ENCODE measurements at regions not wholly inside any gene's neighbourhood (a gene's known extent, or its start where the extent isn't known, plus 50 kb on each side); places are given as distances from the start of the nearest gene placed in this dataset.

- no peaks in the 10 kb centered on the region for H3K9me3 Mint-ChIP-seq
- no peak for TF ChIP-seq CTCF (conservative IDR thresholded peaks at IDR 0.05)
- H3K9me3 ChIP-seq (ENCODE audit: control insufficient read depth, low read length) = no peaks in the 10 kb centered on the region
- peaks cover 8% of the 10 kb centered on the region for H3K4me1 Mint-ChIP-seq
- peak; percentile 39 for DNase-seq
- no peak overlapping the region for H3K9ac ChIP-seq (ENCODE audit: extremely low read depth, low read length, poor library complexity, severe bottlenecking)
- H3K4me1 ChIP-seq (ENCODE audit: control insufficient read depth, insufficient read depth, low read length) = no peaks in the 10 kb centered on the region
- no peaks in the 10 kb centered on the region for H3K36me3 Mint-ChIP-seq (ENCODE audit: low read depth)
- no peak overlapping the region for H3K4me3 ChIP-seq (ENCODE audit: low read length)
- no peak overlapping the region for H3K27ac Mint-ChIP-seq
- no peak overlapping the region for H3K27ac ChIP-seq (ENCODE audit: low read depth, low read length)
- no peaks in the 10 kb centered on the region for H3K27me3 ChIP-seq (ENCODE audit: control insufficient read depth, insufficient read depth, low read length, poor library complexity, severe bottlenecking)
- no peaks in the 10 kb centered on the region for H3K36me3 ChIP-seq (ENCODE audit: control insufficient read depth, insufficient read depth, low read length)
- peaks cover 20% of the 10 kb centered on the region for H3K27me3 Mint-ChIP-seq (ENCODE audit: insufficient read depth)
- no peak overlapping the region for H3K4me3 Mint-ChIP-seq
- 88 to 89% methylated on average over 13 to 17 of the region's 17 CpGs for WGBS, 2 experiments (ENCODE audit: insufficient coverage in 1 of 2, insufficient read length in 1 of 2)
Measured at GRCh38 chr6:168214586-168215104, 104.9 kb downstream of the DACT2 start.

- H3K27ac ChIP-seq (ENCODE audit: low read depth, low read length) = no peak overlapping the region
- peak; percentile 40 for DNase-seq
- Mint-ChIP-seq H3K9me3 (no peaks in the 10 kb centered on the region), H3K4me3 (no peak overlapping the region), H3K4me1 (peaks cover 16% of the 10 kb centered on the region), H3K27me3 (ENCODE audit: insufficient read depth) (peaks cover 21% of the 10 kb centered on the region), H3K36me3 (ENCODE audit: low read depth) (no peaks in the 10 kb centered on the region), H3K27ac (no peak overlapping the region)
- no peak overlapping the region for H3K4me3 ChIP-seq (ENCODE audit: low read length)
- no peaks in the 10 kb centered on the region for H3K9me3 ChIP-seq (ENCODE audit: control insufficient read depth, low read length)
- TF ChIP-seq CTCF (conservative IDR thresholded peaks at IDR 0.05) = no peak
- H3K4me1 ChIP-seq (ENCODE audit: control insufficient read depth, insufficient read depth, low read length) = no peaks in the 10 kb centered on the region
- H3K9ac ChIP-seq (ENCODE audit: extremely low read depth, low read length, poor library complexity, severe bottlenecking) = no peak overlapping the region
- WGBS, 2 experiments (ENCODE audit: insufficient coverage in 1 of 2, insufficient read length in 1 of 2) = 94% methylated on average over 14 to 16 of the region's 16 CpGs
- no peaks in the 10 kb centered on the region for H3K36me3 ChIP-seq (ENCODE audit: control insufficient read depth, insufficient read depth, low read length)
- no peaks in the 10 kb centered on the region for H3K27me3 ChIP-seq (ENCODE audit: control insufficient read depth, insufficient read depth, low read length, poor library complexity, severe bottlenecking)
Measured at GRCh38 chr6:168213121-168213524, 106.5 kb downstream of the DACT2 start.

- Histone ChIP-seq H3K27me3 (ENCODE audit: control insufficient read depth, insufficient read depth, low read length, poor library complexity, severe bottlenecking) (no peaks in the 10 kb centered on the region), H3K9ac (ENCODE audit: extremely low read depth, low read length, poor library complexity, severe bottlenecking) (no peak overlapping the region), H3K4me3 (ENCODE audit: low read length) (no peak overlapping the region), H3K9me3 (ENCODE audit: control insufficient read depth, low read length) (no peaks in the 10 kb centered on the region), H3K36me3 (ENCODE audit: control insufficient read depth, insufficient read depth, low read length) (no peaks in the 10 kb centered on the region), H3K27ac (ENCODE audit: low read depth, low read length) (no peak overlapping the region), H3K4me1 (ENCODE audit: control insufficient read depth, insufficient read depth, low read length) (no peaks in the 10 kb centered on the region)
- Mint-ChIP-seq H3K36me3 (ENCODE audit: low read depth) (no peaks in the 10 kb centered on the region), H3K4me3 (no peak overlapping the region), H3K27ac (no peak overlapping the region), H3K27me3 (ENCODE audit: insufficient read depth) (peaks cover 27% of the 10 kb centered on the region), H3K9me3 (no peaks in the 10 kb centered on the region), H3K4me1 (peaks cover 16% of the 10 kb centered on the region)
- peak; percentile 22 for DNase-seq
- WGBS, 2 experiments (ENCODE audit: insufficient coverage in 1 of 2, insufficient read length in 1 of 2) = 91 to 96% methylated on average over 10 to 22 of the region's 22 CpGs
- no peak for TF ChIP-seq CTCF (conservative IDR thresholded peaks at IDR 0.05)
Measured at GRCh38 chr6:168212362-168212761, 107.2 kb downstream of the DACT2 start.

All from endodermal cell (in vitro differentiated cells).